HL-60 (cell line): ENCODE measurements at regions not wholly inside any gene's neighbourhood (a gene's known extent, or its start where the extent isn't known, plus 50 kb on each side); places are given as distances from the start of the nearest gene placed in this dataset.

Experiments used
- DNase-seq, 2 experiments: peaks; one replicate each; pipeline ENCODE4 v3.0.0-alpha.2; 2010 to 2020; ENCODE audit warnings: low read depth in 1 of 2, low spot score in 1 of 2
- H3K27ac ChIP-seq: fragments of 250-450 bp; sonication (Bioruptor Pico); replicated peaks from 2 replicates; pipeline ENCODE4 v1.5.1; 2020; ENCODE audit warnings: mild to moderate bottlenecking, moderate library complexity
- H3K27me3 ChIP-seq: fragments of 250-450 bp; sonication (Bioruptor Pico); 2 replicates; pipeline ENCODE4 v1.5.1; 2021; ENCODE audit warnings: mild to moderate bottlenecking, moderate library complexity; ENCODE audit not compliant: insufficient read depth, poor library complexity, severe bottlenecking
- H3K4me3 ChIP-seq: replicated peaks from 2 replicates; pipeline ENCODE4 v1.5.1; 2011; ENCODE audit warnings: mild to moderate bottlenecking, control low read depth, low read length; ENCODE audit not compliant: insufficient read depth
- CTCF ChIP-seq: IDR thresholded peaks from one replicate; pipeline ENCODE4 v1.5.1; 2011; ENCODE audit warnings: low read length, control low read depth, inconsistent platforms; ENCODE audit not compliant: insufficient read depth
- GABPA ChIP-seq: IDR thresholded peaks from 2 replicates; pipeline ENCODE4 v1.6.1; 2012; ENCODE audit warnings: low read depth
- POLR2AphosphoS5 ChIP-seq: IDR thresholded peaks from 2 replicates; pipeline ENCODE4 v1.6.1; 2012; ENCODE audit warnings: low read depth
- REST ChIP-seq: IDR thresholded peaks from 2 replicates; pipeline ENCODE4 v1.6.1; 2012; ENCODE audit warnings: low read depth; ENCODE audit not compliant: insufficient replicate concordance
- SPI1 ChIP-seq: IDR thresholded peaks from 2 replicates; pipeline ENCODE4 v1.6.1; 2012; ENCODE audit warnings: low read depth, mild to moderate bottlenecking, borderline replicate concordance

DNA sequence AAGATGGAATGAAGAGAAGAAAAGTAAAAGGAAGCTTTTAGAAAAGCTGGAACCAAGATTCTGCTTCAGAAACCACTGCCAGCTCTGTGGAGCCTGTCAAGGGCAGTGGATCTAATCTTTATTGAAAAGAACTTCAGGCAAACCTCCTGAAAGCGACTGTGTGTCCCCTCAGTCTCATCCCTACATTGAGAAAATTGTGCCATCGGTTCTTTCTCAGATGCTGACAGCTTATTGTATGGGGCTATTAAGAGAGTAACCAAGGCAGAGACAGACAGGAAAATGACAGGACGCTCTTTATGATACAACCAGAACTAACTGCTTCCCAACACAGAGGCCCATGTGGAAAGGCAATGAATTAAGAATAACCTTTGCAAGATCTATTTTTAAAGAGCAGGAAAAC is 763.2 kb upstream of the CHAC2 start:
- no peak overlapping the region for H3K4me3 ChIP-seq
- TF ChIP-seq REST: no peak
- TF ChIP-seq SPI1: no peak
- TF ChIP-seq POLR2AphosphoS5: no peak
- TF ChIP-seq GABPA: no peak
- TF ChIP-seq CTCF: no peak
- no peak overlapping the region for H3K27ac ChIP-seq
- DNase-seq: no peak
- H3K27me3 ChIP-seq: no peaks in the 10 kb centered on the region

- Histone ChIP-seq H3K4me3 (no peak overlapping the region), H3K27ac (no peak overlapping the region), H3K27me3 (no peaks in the 10 kb centered on the region)
- TF ChIP-seq POLR2AphosphoS5 (no peak), SPI1 (no peak), REST (no peak), GABPA (no peak), CTCF (no peak)
- no peak for DNase-seq
These were observed 772.2 kb upstream of the CHAC2 start for GRCh38 chr2:52995424-52995823.

- TF ChIP-seq REST: no peak
- no peak for TF ChIP-seq SPI1
- no peak overlapping the region for H3K4me3 ChIP-seq
- H3K27ac ChIP-seq: no peak overlapping the region
- DNase-seq: no peak
- H3K27me3 ChIP-seq: no peaks in the 10 kb centered on the region
These were observed 791.3 kb upstream of the CHAC2 start for GRCh38 chr2:52976143-52976949.
